H1 (cell line): ENCODE measurements at regions not wholly inside any gene's neighbourhood (a gene's known extent, or its start where the extent isn't known, plus 50 kb on each side); places are given as distances from the start of the nearest gene placed in this dataset.

Source experiments
- CEBPB ChIP-seq: IDR thresholded peaks from 2 replicates; pipeline ENCODE4 v1.6.1; 2012; ENCODE audit warnings: low read depth, low read length
- CREB1 ChIP-seq: IDR thresholded peaks from 2 replicates; pipeline ENCODE4 v1.6.1; 2012; ENCODE audit warnings: inconsistent platforms
- CTCF ChIP-seq, 3 experiments: IDR thresholded peaks; 1 replicate in 2 of 3; 2 replicates in 1 of 3; pipeline versions ENCODE4 v1.5.1 to v1.6.1; 2011; ENCODE audit warnings: low read length in 3 of 3, mild to moderate bottlenecking in 3 of 3, inconsistent platforms in 2 of 3, low read depth in 1 of 3, moderate library complexity in 1 of 3; ENCODE audit not compliant: insufficient read depth in 1 of 3; ENCODE audit errors: control extremely low read depth in 1 of 3
- E2F6 ChIP-seq: IDR thresholded peaks from 2 replicates; pipeline ENCODE4 v1.6.1; 2012; ENCODE audit warnings: inconsistent platforms
- EZH2 ChIP-seq: fragments of 200-600 bp; sonication (generic); IDR thresholded peaks from 2 replicates; pipeline ENCODE4 v1.7.1; 2012; ENCODE audit warnings: low read depth, mild to moderate bottlenecking, moderate library complexity, low read length, inconsistent platforms; ENCODE audit not compliant: severe bottlenecking
- MAFK ChIP-seq: IDR thresholded peaks from 2 replicates; pipeline ENCODE4 v1.6.1; 2012; ENCODE audit warnings: low read depth, mild to moderate bottlenecking, improper control_type of control experiment, low read length
- NRF1 ChIP-seq: IDR thresholded peaks from 2 replicates; pipeline ENCODE4 v1.6.1; 2011; ENCODE audit warnings: mild to moderate bottlenecking, low read depth, low read length, improper control_type of control experiment
- POLR2A ChIP-seq, 2 experiments: IDR thresholded peaks; 1 replicate in 1 of 2; 2 replicates in 1 of 2; pipeline ENCODE4 v1.6.1; 2011; ENCODE audit warnings: low read depth in 2 of 2, low read length in 2 of 2, mild to moderate bottlenecking in 2 of 2; ENCODE audit errors: control extremely low read depth in 1 of 2
- POLR2AphosphoS5 ChIP-seq: IDR thresholded peaks from 2 replicates; pipeline ENCODE4 v1.6.1; 2011; ENCODE audit warnings: low read depth, low read length
- RFX5 ChIP-seq: IDR thresholded peaks from 2 replicates; pipeline ENCODE4 v1.6.1; 2011; ENCODE audit warnings: low read depth, low read length, improper control_type of control experiment, borderline replicate concordance
- SIX5 ChIP-seq: IDR thresholded peaks from 2 replicates; pipeline ENCODE4 v1.6.1; 2011; ENCODE audit warnings: mild to moderate bottlenecking, low read depth, low read length
- SP1 ChIP-seq: IDR thresholded peaks from 2 replicates; pipeline ENCODE4 v1.6.1; 2011; ENCODE audit warnings: low read depth, low read length

- TF ChIP-seq CTCF (IDR thresholded peaks at IDR 0.05; ENCODE audit: control extremely low read depth in 1 of 3, insufficient read depth in 1 of 3, low read depth in 1 of 3, low read length in 3 of 3) (no peak), NRF1 (no peak), E2F6 (no peak), CEBPB (no peak), SIX5 (no peak), CREB1 (no peak), RFX5 (no peak), POLR2AphosphoS5 (no peak), MAFK (no peak), EZH2 (no peak), POLR2A (IDR thresholded peaks at IDR 0.05; ENCODE audit: control extremely low read depth in 1 of 2, low read depth in 2 of 2, low read length in 2 of 2) (no peak), SP1 (no peak)
These were observed 159.6 kb upstream of the HNRNPA3 start for GRCh38 chr2:177053038-177053437.
